G401.6 (cell line): ENCODE measurements at regions not wholly inside any gene's neighbourhood (a gene's known extent, or its start where the extent isn't known, plus 50 kb on each side); places are given as distances from the start of the nearest gene placed in this dataset.
"Not testable (repeated sequence)": the region's sequence is repeated elsewhere in the genome, so short reads cannot be mapped to it uniquely, and the experiment has no call there.

ENCODE experiments used
- FAIRE-seq: peaks from 2 replicates; lab custom pipeline; 2012; peaks lifted over from hg19 to GRCh38; lab: Jason Lieb, UNC

- FAIRE-seq = no peak
These were observed 379.2 kb upstream of the SPAG17 start for GRCh38 chr1:118563981-118564951.

DNA sequence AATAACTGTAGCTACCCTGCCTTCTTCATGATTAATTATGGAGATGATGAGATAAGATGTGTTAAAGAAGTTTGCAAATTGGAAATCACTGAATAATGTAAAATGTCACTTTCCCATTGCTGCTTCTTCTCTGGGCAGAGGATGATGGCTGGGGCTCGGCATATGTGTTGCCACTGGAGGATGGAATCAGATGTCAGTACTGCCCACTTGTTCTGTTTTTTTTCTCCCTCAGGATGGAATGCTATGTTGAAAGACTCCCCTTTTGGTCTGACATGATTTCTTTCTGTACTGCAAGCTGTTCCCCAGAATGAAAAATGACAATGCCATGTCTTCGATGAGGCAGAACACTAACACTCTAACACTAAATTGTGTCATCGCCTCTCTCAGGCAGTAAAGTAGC is 373.9 kb upstream of the SPAG17 start:
- FAIRE-seq = no peak

- no peak for FAIRE-seq
These were observed 371.9 kb upstream of the SPAG17 start for GRCh38 chr1:118556936-118557335.

DNA sequence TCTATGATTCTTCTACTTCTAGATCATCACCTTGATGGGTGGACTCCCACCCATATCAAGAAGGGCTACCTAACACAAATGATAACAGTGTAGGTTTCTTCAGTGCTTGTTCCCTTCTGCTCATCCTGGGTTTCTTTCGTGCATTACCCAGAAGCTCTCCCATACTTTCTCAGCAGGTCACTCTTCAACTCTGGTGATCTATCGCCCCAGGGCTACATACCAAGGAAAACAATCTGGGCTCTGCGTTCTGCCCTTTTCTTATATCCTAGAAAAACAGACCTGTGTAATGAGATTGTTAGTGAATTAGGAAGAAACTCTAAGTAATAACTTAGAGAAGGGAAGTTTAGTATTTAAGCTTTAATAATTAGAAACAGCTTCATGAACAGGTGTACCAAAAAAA is 370.6 kb upstream of the SPAG17 start:
- no peak for FAIRE-seq

GRCh38 chr1:118535901-118536300 is 350.9 kb upstream of the SPAG17 start:
- FAIRE-seq = no peak

DNA sequence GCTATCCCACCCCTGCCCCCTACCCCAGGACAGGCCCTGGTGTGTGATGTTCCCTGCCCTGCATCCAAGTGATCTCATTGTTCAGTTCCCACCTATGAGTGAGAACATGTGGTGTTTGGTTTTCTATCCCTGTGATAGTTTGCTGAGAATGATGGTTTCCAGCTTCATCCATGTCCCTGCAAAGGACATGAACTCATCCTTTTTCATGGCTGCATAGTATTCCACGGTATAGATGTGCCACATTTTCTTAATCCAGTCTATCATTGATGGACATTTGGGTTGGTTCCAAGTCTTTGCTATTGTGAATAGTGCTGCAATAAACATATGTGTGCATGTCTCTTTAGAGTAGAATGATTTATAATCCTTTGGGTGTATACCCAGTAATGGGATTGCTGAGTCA is 326.9 kb upstream of the SPAG17 start:
- not testable (repeated sequence) for FAIRE-seq

GRCh38 chr1:118504867-118505266 is 319.8 kb upstream of the SPAG17 start:
- no peak for FAIRE-seq

GRCh38 chr1:118504221-118504644 is 319.2 kb upstream of the SPAG17 start:
- no peak for FAIRE-seq

GRCh38 chr1:118503752-118504151 is 318.7 kb upstream of the SPAG17 start:
- FAIRE-seq = no peak

GRCh38 chr1:118494998-118495397 is 310.0 kb upstream of the SPAG17 start:
- no peak for FAIRE-seq

GRCh38 chr1:118488787-118489186 is 303.8 kb upstream of the SPAG17 start:
- no peak for FAIRE-seq

DNA sequence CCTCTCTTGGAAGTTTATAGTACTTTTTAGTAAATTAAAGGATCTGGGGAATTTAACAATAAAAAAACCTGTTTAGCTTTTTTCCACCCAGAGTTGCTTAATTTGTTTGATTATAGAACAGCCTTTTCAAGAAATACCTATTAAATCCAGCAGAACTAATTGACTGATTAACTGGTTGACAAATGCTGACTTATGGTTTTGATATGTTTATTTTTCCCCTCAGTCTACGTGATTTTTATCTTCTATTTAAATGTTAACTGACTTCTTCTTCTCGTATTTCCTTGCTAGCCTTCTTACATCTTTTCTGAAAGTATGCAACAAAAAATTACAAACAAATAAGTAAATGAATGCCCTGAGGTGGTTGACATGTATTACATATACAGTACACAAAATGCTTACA is 302.9 kb upstream of the SPAG17 start:
- FAIRE-seq = no peak

- no peak for FAIRE-seq
These were observed 302.1 kb upstream of the SPAG17 start for GRCh38 chr1:118487091-118487490.

GRCh38 chr1:118486199-118486598 is 301.2 kb upstream of the SPAG17 start:
- FAIRE-seq = no peak

DNA sequence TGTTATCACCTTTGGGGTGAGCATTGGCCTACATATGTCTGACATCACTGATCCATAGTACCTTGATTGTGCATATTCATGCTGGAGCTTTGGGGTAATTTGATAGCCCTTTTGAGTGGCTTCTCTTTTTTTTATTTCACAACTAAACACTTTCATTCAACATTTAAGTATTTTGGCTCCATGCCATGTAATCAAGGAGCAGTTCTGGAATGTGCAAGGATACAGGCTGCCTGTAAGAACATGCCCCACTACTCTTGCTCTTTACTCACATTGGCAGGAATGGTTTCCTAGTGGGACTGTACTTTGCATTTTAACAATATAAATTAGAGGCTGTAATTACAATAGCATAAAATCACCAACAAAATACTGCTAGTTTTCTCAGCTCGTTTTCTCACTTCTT is 300.7 kb upstream of the SPAG17 start:
- no peak for FAIRE-seq

DNA sequence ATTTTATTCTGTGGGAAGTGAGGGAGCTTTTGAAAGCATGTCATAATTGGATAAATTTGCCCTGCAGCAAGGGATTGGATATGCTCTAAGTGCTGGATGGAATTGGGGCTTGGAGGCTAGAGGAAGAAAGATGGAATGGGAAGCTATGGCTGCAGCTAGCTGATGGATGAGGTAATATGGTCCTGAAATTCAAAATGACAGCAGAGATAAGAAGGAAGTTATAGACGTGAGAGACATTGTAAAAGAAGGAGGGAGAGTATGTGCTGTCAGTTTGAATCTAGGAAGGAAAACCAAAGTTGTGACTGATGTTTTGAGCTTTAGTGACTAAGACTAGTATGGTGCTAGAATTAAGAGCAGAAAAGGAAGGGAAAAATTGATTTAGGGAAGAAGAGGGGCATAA is 299.9 kb upstream of the SPAG17 start:
- FAIRE-seq = no peak

GRCh38 chr1:118483245-118484006 is 298.4 kb upstream of the SPAG17 start:
- FAIRE-seq = no peak

- FAIRE-seq = no peak
These were observed 296.1 kb upstream of the SPAG17 start for GRCh38 chr1:118481126-118481525.

- no peak for FAIRE-seq
These were observed 294.3 kb upstream of the SPAG17 start for GRCh38 chr1:118479351-118479750.

- no peak for FAIRE-seq
These were observed 288.8 kb upstream of the SPAG17 start for GRCh38 chr1:118473825-118474224.

DNA sequence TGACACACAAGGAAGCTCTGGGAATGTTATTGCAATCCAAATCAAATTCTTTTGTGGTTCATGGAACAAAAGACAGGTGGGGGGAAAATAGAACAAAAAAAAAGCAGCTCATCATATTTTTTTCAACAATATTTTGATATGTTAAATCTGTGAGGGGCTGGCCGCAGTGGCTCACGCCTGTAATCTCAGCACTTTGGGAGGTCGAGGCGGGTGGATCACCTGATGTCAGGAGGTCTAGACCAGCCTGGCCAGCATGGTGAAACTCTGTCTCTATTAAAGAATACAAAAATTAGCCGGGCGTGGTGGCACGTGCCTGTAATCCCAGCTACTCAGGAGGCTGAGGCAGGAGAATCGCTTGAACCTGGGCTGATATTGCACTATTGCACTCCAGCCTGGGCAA is 279.4 kb upstream of the SPAG17 start:
- not testable (repeated sequence) for FAIRE-seq

- no peak for FAIRE-seq
These were observed 276.1 kb upstream of the SPAG17 start for GRCh38 chr1:118461154-118461553.

GRCh38 chr1:118459871-118460270 is 274.8 kb upstream of the SPAG17 start:
- FAIRE-seq = no peak
